HCT116 (cell line): ENCODE measurements at regions not wholly inside any gene's neighbourhood (a gene's known extent, or its start where the extent isn't known, plus 50 kb on each side); places are given as distances from the start of the nearest gene placed in this dataset.

Experiments
- ATAC-seq: fragments of 200-7000 bp; cut with Tn5 transposase; 2 replicates; pipeline ENCODE4 v1.9.1; 2020; ENCODE audit warnings: mild to moderate bottlenecking, moderate library complexity
- BruUV-seq: library from RNA; stranded (reverse); fragments of 400-500 nt; replicated peaks from 2 replicates; lab custom pipeline; 2021; lab: Mats Ljungman, UMichigan
- CTCF ChIA-PET: fragments of 300-600 bp; sonication (Branson Sonifier 250); formaldehyde crosslinking; loops from one replicate; lab custom pipeline; 2021; ENCODE audit warnings: antibody characterized with exemption; lab: Charles Lee
- POLR2A ChIA-PET: fragments of 300-600, 350-600 bp; sonication (Branson Sonifier 250); formaldehyde crosslinking; loops from one replicate; lab custom pipeline; 2021; ENCODE audit warnings: antibody characterized with exemption; lab: Charles Lee
- RAD21 ChIA-PET, 2 experiments: fragments of 300-600 bp; sonication (Branson Sonifier 250); formaldehyde crosslinking; loops; one replicate each; lab custom pipeline; 2023; ENCODE audit warnings: low total read pairs in 2 of 2; ENCODE audit not compliant: uncharacterized antibody in 2 of 2, unreplicated experiment in 2 of 2, low non-redundant PET in 1 of 2; lab: Charles Lee
- DNase-seq: peaks from one replicate; pipeline ENCODE4 v3.0.0-alpha.2; 2010; ENCODE audit warnings: low read depth, low spot score
- H2AFZ ChIP-seq: fragments of 200-600 bp; shearing (Covaris generic), sonication (generic); 2 replicates; pipeline ENCODE4 v1.6.1; 2017; ENCODE audit warnings: low read depth, mixed run types, mixed read lengths, antibody characterized with exemption, low read length; ENCODE audit not compliant: poor library complexity, severe bottlenecking
- H3K27ac ChIP-seq: 2 replicates; pipeline ENCODE4 v1.5.1; 2012; ENCODE audit warnings: low read depth, low read length
- H3K27me3 ChIP-seq: fragments of 200-600 bp; sonication (generic); 2 replicates; pipeline ENCODE4 v1.6.1; 2016; ENCODE audit warnings: mixed run types, low read length, mixed read lengths; ENCODE audit not compliant: insufficient read depth
- H3K36me3 ChIP-seq, 2 experiments: fragments of 200-500 bp in 1 of 2; fragments of 200-600 bp in 1 of 2; sonication (Bioruptor generic) in 1 of 2; sonication (generic) in 1 of 2; 2 replicates each; pipeline versions ENCODE4 v1.5.1 to v1.6.1; 2014 to 2016; ENCODE audit warnings: low read length in 2 of 2, inconsistent platforms in 1 of 2, mixed read lengths in 1 of 2, mixed run types in 1 of 2; ENCODE audit not compliant: insufficient read depth in 2 of 2, control insufficient read depth in 1 of 2
- H3K4me1 ChIP-seq, 2 experiments: fragments of 200-600 bp in 1 of 2; sonication (generic) in 1 of 2; 2 replicates each; pipeline versions ENCODE4 v1.5.1 to v1.6.1; 2012 to 2017; ENCODE audit warnings: low read length in 2 of 2, inconsistent platforms in 1 of 2, mild to moderate bottlenecking in 1 of 2, mixed read lengths in 1 of 2, mixed run types in 1 of 2, moderate library complexity in 1 of 2; ENCODE audit not compliant: insufficient read depth in 2 of 2, control insufficient read depth in 1 of 2
- H3K4me2 ChIP-seq: fragments of 200-600 bp; sonication (generic); 2 replicates; pipeline ENCODE4 v1.6.1; 2017; ENCODE audit warnings: mixed run types, low read length, mixed read lengths
- H3K4me3 ChIP-seq, 2 experiments: fragments of 200-600 bp in 1 of 2; sonication (generic) in 1 of 2; replicated peaks in 1 of 2; 2 replicates each; pipeline ENCODE4 v1.5.1; 2011 to 2016; ENCODE audit warnings: low read length in 2 of 2, control low read depth in 1 of 2, low read depth in 1 of 2, mild to moderate bottlenecking in 1 of 2, mixed read lengths in 1 of 2, mixed run types in 1 of 2
- H3K79me2 ChIP-seq: fragments of 200-600 bp; sonication (generic); 2 replicates; pipeline ENCODE4 v1.6.1; 2017; ENCODE audit warnings: mild to moderate bottlenecking, mixed run types, low read length, moderate library complexity, mixed read lengths; ENCODE audit not compliant: insufficient read depth
- H3K9ac ChIP-seq: fragments of 200-600 bp; sonication (generic); 2 replicates; pipeline ENCODE4 v1.6.1; 2016; ENCODE audit warnings: low read length, mixed read lengths
- H3K9me2 ChIP-seq: fragments of 200-600 bp; sonication (generic), shearing (Covaris generic); 2 replicates; pipeline ENCODE4 v1.6.1; 2017; ENCODE audit warnings: mixed run types, mild to moderate bottlenecking, moderate library complexity; ENCODE audit not compliant: insufficient read depth
- H3K9me3 ChIP-seq, 2 experiments: fragments of 200-500 bp in 1 of 2; fragments of 200-600 bp in 1 of 2; sonication (Bioruptor generic) in 1 of 2; sonication (generic) in 1 of 2; 2 replicates each; pipeline ENCODE4 v1.6.1; 2014 to 2017; ENCODE audit warnings: low read length in 2 of 2, mixed read lengths in 2 of 2, inconsistent platforms in 1 of 2, low read depth in 1 of 2, mild to moderate bottlenecking in 1 of 2, mixed run types in 1 of 2, moderate library complexity in 1 of 2; ENCODE audit not compliant: control insufficient read depth in 1 of 2, insufficient read depth in 1 of 2
- H4K20me1 ChIP-seq: fragments of 200-600 bp; sonication (generic), shearing (Covaris generic); 2 replicates; pipeline ENCODE4 v1.6.1; 2017; ENCODE audit warnings: mixed run types, mild to moderate bottlenecking, moderate library complexity; ENCODE audit not compliant: insufficient read depth
- ATF3 ChIP-seq: IDR thresholded peaks from 2 replicates; pipeline ENCODE4 v1.6.1; 2012
- CBX3 ChIP-seq: IDR thresholded peaks from 2 replicates; pipeline ENCODE4 v1.6.1; 2012; ENCODE audit warnings: low read depth
- CEBPB ChIP-seq: IDR thresholded peaks from 2 replicates; pipeline ENCODE4 v1.6.1; 2012; ENCODE audit warnings: low read depth
- EGR1 ChIP-seq: IDR thresholded peaks from 2 replicates; pipeline ENCODE4 v1.6.1; 2012; ENCODE audit warnings: low read depth
- ELF1 ChIP-seq: IDR thresholded peaks from 2 replicates; pipeline ENCODE4 v1.6.1; 2012; ENCODE audit warnings: low read depth, borderline replicate concordance
- EZH2phosphoT487 ChIP-seq: fragments of 200-600 bp; IDR thresholded peaks from 2 replicates; pipeline ENCODE4 v1.6.1; 2018; ENCODE audit warnings: antibody characterized with exemption, borderline replicate concordance
- FOSL1 ChIP-seq: IDR thresholded peaks from 2 replicates; pipeline ENCODE4 v1.6.1; 2012; ENCODE audit warnings: low read depth
- POLR2A ChIP-seq: IDR thresholded peaks from 2 replicates; pipeline ENCODE4 v1.7.0; 2011; ENCODE audit warnings: borderline replicate concordance; ENCODE audit not compliant: insufficient read depth, insufficient read length; ENCODE audit errors: extremely low read depth
- RAD21 ChIP-seq: IDR thresholded peaks from 2 replicates; pipeline ENCODE4 v1.6.1; 2012; ENCODE audit warnings: low read depth, mild to moderate bottlenecking
- REST ChIP-seq: IDR thresholded peaks from 2 replicates; pipeline ENCODE4 v1.6.1; 2012; ENCODE audit warnings: low read depth
- SIN3A ChIP-seq: IDR thresholded peaks from 2 replicates; pipeline ENCODE4 v1.6.1; 2012; ENCODE audit warnings: low read depth
- SP1 ChIP-seq: IDR thresholded peaks from 2 replicates; pipeline ENCODE4 v1.6.1; 2012; ENCODE audit warnings: low read depth
- ZBTB33 ChIP-seq: IDR thresholded peaks from 2 replicates; pipeline ENCODE4 v1.6.1; 2011; ENCODE audit warnings: mild to moderate bottlenecking, low read length, moderate library complexity; ENCODE audit not compliant: insufficient replicate concordance; ENCODE audit errors: extremely low read depth
- ZNF274 ChIP-seq: fragments of 200-500 bp; sonication (Bioruptor generic); IDR thresholded peaks from 2 replicates; pipeline ENCODE4 v1.6.1; 2014; ENCODE audit warnings: mild to moderate bottlenecking, low read depth, low read length, inconsistent platforms
- intact Hi-C: fragments of 100-400 bp; cut with micrococcal nuclease; formaldehyde crosslinking; loops from 2 replicates; pipeline ENCODE4 v1.10.0; 2022

- Histone ChIP-seq H3K27me3 (no peaks in the 10 kb centered on the region), H3K27ac (no peak overlapping the region), H3K9ac (no peak overlapping the region), H4K20me1 (no peaks in the 10 kb centered on the region), H3K4me2 (no peak overlapping the region), H2AFZ (no peak overlapping the region), H3K9me3 (no peaks in the 10 kb centered on the region; a peak in 1 of 4 replicates), H3K4me1 (no peaks in the 10 kb centered on the region), H3K36me3 (no peaks in the 10 kb centered on the region), H3K79me2 (no peaks in the 10 kb centered on the region), H3K4me3 (no peak overlapping the region), H3K9me2 (no peaks in the 10 kb centered on the region)
- RAD21 ChIA-PET = no interaction called here
- TF ChIP-seq REST (no peak), CEBPB (no peak), ELF1 (no peak), SIN3A (no peak), FOSL1 (no peak), POLR2A (no peak), CBX3 (no peak), SP1 (no peak), ATF3 (no peak), ZBTB33 (no peak), ZNF274 (no peak), EZH2phosphoT487 (no peak), RAD21 (no peak), EGR1 (no peak)
- intact Hi-C loops = no loop called here
- POLR2A ChIA-PET = no interaction called here
- ATAC-seq (no peak), DNase-seq (no peak)
- CTCF ChIA-PET = no interaction called here
- BruUV-seq = no TSS peak
Measured at GRCh38 chr5:17395106-17395880, 102.7 kb upstream of the TAF11L2 start.
